PC-3 (cell line): ENCODE measurements at regions not wholly inside any gene's neighbourhood (a gene's known extent, or its start where the extent isn't known, plus 50 kb on each side); places are given as distances from the start of the nearest gene placed in this dataset.

ENCODE experiments used
- CTCF ChIP-seq: fragments of 300-600 bp; sonication (generic); conservative IDR thresholded peaks from 2 replicates; pipeline ENCODE4 v1.5.1; 2017; ENCODE audit warnings: antibody characterized with exemption, low read depth, mild to moderate bottlenecking, low read length
- EZH2 ChIP-seq: fragments of 300-600 bp; sonication (generic); IDR thresholded peaks from one replicate; pipeline ENCODE4 v1.6.1; 2017; ENCODE audit warnings: antibody characterized with exemption, mild to moderate bottlenecking, low read length; ENCODE audit not compliant: unreplicated experiment
- EZH2phosphoT487 ChIP-seq: fragments of 300-600 bp; sonication (generic); IDR thresholded peaks from 2 replicates; pipeline ENCODE4 v1.6.1; 2018; ENCODE audit warnings: mild to moderate bottlenecking, antibody characterized with exemption, low read length, borderline replicate concordance

GRCh38 chr3:80060664-80061063 is 292.9 kb upstream of the ROBO1 start:
- no peak for TF ChIP-seq EZH2
- TF ChIP-seq EZH2phosphoT487: no peak
- peak; percentile 49 for TF ChIP-seq CTCF
